ENCODE measurements at regions not wholly inside any gene's neighbourhood (a gene's known extent, or its start where the extent isn't known, plus 50 kb on each side); places are given as distances from the start of the nearest gene placed in this dataset.

- H3K27me3 ChIP-seq (ENCODE audit: low read length) = no peaks in the 10 kb centered on the region
- H4K20me1 ChIP-seq (ENCODE audit: low read depth, low read length) = no peaks in the 10 kb centered on the region
- no peak for TF ChIP-seq EZH2phosphoT487 (conservative IDR thresholded peaks at IDR 0.05; ENCODE audit: low read length)
- no peak for TF ChIP-seq CTCF (IDR thresholded peaks at IDR 0.05; ENCODE audit: insufficient read depth, low read length, poor library complexity, severe bottlenecking)
- H3K9me3 ChIP-seq (ENCODE audit: insufficient read depth, low read length) = no peaks in the 10 kb centered on the region
- no peaks in the 10 kb centered on the region for H3F3A ChIP-seq (ENCODE audit: insufficient read depth)
- H3K79me2 ChIP-seq (ENCODE audit: insufficient read depth, low read length) = no peaks in the 10 kb centered on the region
- no peak overlapping the region for H3K4me2 ChIP-seq (ENCODE audit: low read depth, low read length, poor library complexity, severe bottlenecking)
- no peaks in the 10 kb centered on the region for H3K9me2 ChIP-seq (replicated peaks; ENCODE audit: insufficient read depth, low read length)
- no peaks in the 10 kb centered on the region for H3K36me3 ChIP-seq (ENCODE audit: low read length)
- H3K9ac ChIP-seq (ENCODE audit: low read length) = no peak overlapping the region
- no peak overlapping the region for H2AFZ ChIP-seq (ENCODE audit: low read depth, low read length, severe bottlenecking)
- no peak overlapping the region for H3K27ac ChIP-seq (ENCODE audit: low read depth, low read length)
- H3K4me3 ChIP-seq (ENCODE audit: insufficient read depth, low read length, poor library complexity, severe bottlenecking) = no peak overlapping the region
Observed at GRCh38 chr1:239619190-239619589, 232.8 kb downstream of the CHRM3 start.

- H3K9ac ChIP-seq (ENCODE audit: low read length) = no peak overlapping the region
- H3K4me2 ChIP-seq (ENCODE audit: low read depth, low read length, poor library complexity, severe bottlenecking) = no peak overlapping the region
- H3F3A ChIP-seq (ENCODE audit: insufficient read depth) = no peaks in the 10 kb centered on the region
- H3K79me2 ChIP-seq (ENCODE audit: insufficient read depth, low read length) = no peaks in the 10 kb centered on the region
- H3K9me2 ChIP-seq (replicated peaks; ENCODE audit: insufficient read depth, low read length) = no peaks in the 10 kb centered on the region
- H3K27ac ChIP-seq (ENCODE audit: low read depth, low read length) = no peak overlapping the region
- no peak overlapping the region for H3K4me3 ChIP-seq (ENCODE audit: insufficient read depth, low read length, poor library complexity, severe bottlenecking)
- no peaks in the 10 kb centered on the region for H3K9me3 ChIP-seq (ENCODE audit: insufficient read depth, low read length)
- no peaks in the 10 kb centered on the region for H3K36me3 ChIP-seq (ENCODE audit: low read length)
- no peaks in the 10 kb centered on the region for H4K20me1 ChIP-seq (ENCODE audit: low read depth, low read length)
- no peaks in the 10 kb centered on the region for H3K27me3 ChIP-seq (ENCODE audit: low read length)
- no peak overlapping the region for H2AFZ ChIP-seq (ENCODE audit: low read depth, low read length, severe bottlenecking)
- TF ChIP-seq EZH2phosphoT487 (conservative IDR thresholded peaks at IDR 0.05; ENCODE audit: low read length) (no peak), CTCF (IDR thresholded peaks at IDR 0.05; ENCODE audit: insufficient read depth, low read length, poor library complexity, severe bottlenecking) (no peak)
Observed at GRCh38 chr1:239630767-239631166, 244.4 kb downstream of the CHRM3 start.

- Histone ChIP-seq H3F3A (ENCODE audit: insufficient read depth) (no peaks in the 10 kb centered on the region), H3K9ac (ENCODE audit: low read length) (no peak overlapping the region), H3K36me3 (ENCODE audit: low read length) (no peaks in the 10 kb centered on the region), H3K4me3 (ENCODE audit: insufficient read depth, low read length, poor library complexity, severe bottlenecking) (no peak overlapping the region), H3K9me3 (ENCODE audit: insufficient read depth, low read length) (no peaks in the 10 kb centered on the region), H3K9me2 (replicated peaks; ENCODE audit: insufficient read depth, low read length) (no peaks in the 10 kb centered on the region), H3K27ac (ENCODE audit: low read depth, low read length) (no peak overlapping the region), H3K79me2 (ENCODE audit: insufficient read depth, low read length) (no peaks in the 10 kb centered on the region), H2AFZ (ENCODE audit: low read depth, low read length, severe bottlenecking) (no peak overlapping the region), H3K4me2 (ENCODE audit: low read depth, low read length, poor library complexity, severe bottlenecking) (no peak overlapping the region), H4K20me1 (ENCODE audit: low read depth, low read length) (no peaks in the 10 kb centered on the region), H3K27me3 (ENCODE audit: low read length) (no peaks in the 10 kb centered on the region)
- TF ChIP-seq CTCF (IDR thresholded peaks at IDR 0.05; ENCODE audit: insufficient read depth, low read length, poor library complexity, severe bottlenecking) = no peak
- no peak for TF ChIP-seq EZH2phosphoT487 (conservative IDR thresholded peaks at IDR 0.05; ENCODE audit: low read length)
Observed at GRCh38 chr1:239633432-239633831, 247.1 kb downstream of the CHRM3 start.
